CD4-positive, alpha-beta T cell treated with Interleukin-17A for 1 hour (primary cell): ENCODE measurements at regions not wholly inside any gene's neighbourhood (a gene's known extent, or its start where the extent isn't known, plus 50 kb on each side); places are given as distances from the start of the nearest gene placed in this dataset.

Source experiments
- DNase-seq: peaks from one replicate; pipeline ENCODE4 v3.0.0-alpha.2; 2020

DNA sequence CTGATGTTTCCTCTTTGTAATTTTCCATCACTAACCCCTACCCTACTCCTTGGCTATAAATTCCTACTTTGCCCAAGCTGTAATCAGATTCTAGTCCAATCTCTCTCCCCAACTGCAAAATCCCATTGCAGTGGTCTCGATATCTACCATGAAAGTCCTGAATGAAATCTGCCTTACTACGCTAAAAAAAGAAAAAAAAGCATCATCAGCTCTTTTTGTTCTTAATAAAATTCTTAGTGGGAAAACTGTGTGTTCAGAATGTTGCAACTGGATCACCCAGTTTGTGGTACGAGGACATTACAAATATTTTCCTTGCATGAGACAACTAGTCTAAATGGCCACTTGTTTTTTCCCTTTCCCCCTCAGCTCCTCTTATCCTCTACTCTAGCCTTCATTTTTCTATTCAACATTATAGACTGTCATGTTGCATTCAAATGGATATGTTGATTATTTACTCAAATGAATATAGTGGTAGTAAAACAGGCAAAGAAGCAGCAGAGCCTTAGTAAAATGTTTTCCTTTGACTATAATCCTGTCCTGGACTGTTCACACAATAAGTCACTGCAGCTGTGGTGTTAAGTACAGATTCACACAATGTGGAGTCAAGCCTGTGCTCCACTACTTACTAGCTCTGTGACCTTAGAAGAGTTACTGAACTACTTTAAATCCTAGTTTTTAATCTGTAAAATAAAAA is 527.1 kb upstream of the MARCKS start:
- DNase-seq: no peak

DNA sequence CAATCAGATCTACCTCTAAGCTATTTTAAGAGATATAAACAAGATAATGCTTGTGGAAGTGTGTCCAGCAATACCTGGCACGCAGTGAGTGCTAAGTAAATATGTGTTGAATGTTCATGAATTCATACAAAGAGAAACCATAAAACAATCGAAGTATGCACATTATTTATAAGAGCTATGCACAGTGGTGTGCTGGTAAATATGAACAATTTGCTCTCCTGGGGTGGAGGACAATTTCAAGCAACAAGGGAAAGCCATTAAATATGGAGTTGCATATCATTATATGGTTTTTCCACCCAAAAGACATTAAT is 526.6 kb upstream of the MARCKS start:
- DNase-seq: no peak

DNA sequence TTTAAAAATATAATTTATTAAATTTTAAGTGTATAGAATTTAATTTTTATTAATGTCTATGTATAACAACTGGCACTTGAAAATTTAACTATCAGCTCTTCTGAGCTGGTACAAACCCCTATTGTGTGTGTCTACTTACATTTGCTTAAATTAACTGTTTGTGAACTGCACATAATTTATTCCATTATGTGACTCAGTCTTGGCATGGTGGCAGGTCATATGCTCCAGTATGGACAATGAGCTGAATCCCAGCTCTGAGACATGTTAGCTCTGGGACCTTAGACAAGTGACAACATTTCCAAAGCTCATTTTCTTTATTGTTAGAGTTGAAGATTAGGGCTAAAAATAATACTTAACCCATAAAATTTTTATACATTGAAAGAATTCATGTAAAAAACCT is 526.1 kb upstream of the MARCKS start:
- DNase-seq: no peak

DNA sequence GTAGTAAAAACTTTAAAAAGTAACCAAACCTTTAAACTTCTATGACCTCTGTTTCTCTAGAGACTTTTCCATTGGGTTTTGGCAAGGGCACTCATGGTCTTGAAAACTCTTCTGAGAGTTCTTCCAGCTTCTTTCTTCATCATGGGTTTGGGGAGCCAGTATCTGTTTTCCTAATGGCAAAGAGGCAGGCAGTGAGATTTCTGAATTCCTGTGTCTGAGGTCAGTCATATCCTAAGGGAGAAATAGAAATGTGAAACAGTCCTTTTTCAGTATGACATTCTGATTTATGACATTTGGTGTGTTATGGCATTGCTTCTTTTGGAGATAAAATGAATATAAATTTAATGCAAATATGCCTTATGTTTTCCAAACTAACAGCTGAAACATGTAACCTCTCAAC is 518.5 kb upstream of the MARCKS start:
- no peak for DNase-seq

DNA sequence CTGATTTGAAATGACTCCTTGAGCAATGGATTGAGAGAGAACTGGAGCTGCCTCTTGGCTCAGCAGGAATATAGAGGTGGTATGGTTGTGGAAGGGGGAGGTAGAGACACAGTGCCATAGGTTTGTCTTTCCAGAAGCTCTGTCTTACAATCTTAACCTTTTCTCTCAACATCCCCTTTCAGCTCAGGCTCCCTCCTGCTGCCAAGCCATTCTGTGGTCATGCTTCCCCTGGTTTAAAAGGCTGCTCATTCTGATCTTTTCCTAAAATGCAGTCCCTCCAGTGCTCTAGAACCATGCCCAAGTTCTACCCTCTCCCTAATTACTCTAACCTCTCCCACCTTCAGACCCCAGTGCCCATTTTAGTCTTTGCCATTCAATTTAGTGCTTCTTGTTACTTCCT is 517.9 kb upstream of the MARCKS start:
- DNase-seq: no peak

DNA sequence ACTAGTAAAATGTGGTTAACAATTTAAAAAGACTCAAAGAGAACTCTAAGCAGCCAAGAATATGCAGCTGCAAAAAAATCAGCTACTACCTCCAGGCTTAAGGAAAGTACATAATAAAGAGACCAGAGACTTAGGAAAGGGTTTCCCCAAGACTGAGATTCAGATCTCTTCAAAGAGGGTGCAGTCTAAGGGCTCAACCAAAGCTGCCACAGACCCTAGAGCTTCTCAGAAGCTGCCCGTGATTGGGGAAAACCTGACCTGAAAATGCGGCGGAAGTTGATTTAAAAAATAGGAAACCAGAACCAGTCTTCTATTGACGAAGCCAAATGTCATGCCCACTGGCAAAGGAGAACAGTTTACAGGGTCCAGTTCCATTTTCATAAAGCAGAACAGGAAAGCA is 516.8 kb upstream of the MARCKS start:
- no peak for DNase-seq

DNA sequence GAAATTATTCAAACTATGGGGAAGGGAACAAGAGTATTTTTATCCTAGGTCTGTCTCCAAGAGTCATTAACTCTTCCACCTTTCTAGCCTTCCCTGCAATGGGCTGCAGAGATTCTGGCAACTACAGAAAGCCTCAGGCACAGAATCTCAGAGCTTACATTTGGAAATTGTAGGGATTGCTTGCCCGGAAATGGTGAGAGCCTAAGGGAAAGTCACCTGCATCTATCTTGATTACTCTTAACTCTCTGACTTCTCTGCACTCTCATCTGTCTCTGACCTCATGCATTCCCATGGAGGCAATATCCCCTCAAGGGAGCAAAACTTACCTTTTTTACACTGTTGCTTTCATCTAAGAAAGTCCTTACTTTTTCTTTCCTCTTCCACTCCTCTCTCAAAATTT is 513.2 kb upstream of the MARCKS start:
- DNase-seq: no peak

DNA sequence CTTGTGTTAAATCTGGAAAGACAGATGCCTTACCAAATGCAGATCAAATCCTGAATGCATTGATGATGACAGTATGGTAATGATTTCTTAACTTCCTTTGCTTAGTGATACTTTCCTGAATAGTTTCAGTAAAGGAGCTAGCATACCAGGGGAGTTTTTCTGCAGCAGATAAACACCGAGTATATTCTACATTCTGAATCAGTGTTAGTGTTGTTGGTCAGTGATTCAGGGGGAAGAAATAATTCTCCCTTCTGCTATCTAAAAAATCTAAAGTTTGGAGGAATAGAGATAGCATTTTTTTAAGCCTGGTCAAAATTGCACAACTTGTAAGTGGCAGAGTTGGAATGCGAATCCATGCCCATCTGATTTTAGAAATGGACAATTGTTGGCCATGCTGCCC is 512.2 kb upstream of the MARCKS start:
- no peak for DNase-seq

DNA sequence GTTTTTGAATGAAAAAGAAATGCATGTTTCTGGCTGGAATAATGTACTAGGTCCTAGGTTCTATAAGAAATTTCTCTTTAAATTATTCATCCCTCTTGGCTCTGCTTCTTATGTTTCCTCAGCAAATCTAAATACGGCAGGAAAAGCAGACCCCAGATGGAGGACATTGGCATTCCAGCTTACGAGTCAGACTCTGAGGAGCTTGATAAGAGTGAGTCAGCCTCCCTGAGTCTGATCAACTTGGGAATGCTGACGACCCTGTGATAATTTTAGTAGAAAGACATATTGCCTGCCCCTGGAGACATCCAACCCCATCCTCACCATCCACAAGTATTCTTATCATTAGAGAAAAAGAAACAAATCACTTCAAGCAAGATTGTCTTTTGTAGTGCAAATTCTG is 509.7 kb upstream of the MARCKS start:
- no peak for DNase-seq

DNA sequence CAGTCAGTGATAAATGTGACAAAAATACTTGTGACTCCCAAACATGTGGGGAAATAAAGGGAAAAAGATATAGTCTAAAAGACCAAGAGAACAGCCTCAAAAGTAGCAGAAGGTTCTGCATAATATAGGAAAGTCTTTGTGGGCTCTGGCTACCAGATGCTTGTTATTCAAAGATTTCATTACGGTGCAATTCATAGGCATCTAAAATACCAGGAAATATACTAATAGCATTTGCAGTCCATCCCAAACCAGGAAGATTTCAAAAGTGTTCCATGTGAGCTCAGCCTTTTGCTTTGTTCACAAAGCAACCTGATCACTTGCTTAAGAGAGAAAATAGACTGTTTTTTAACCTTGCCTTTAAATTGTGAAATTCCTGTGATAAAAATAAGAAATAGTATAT is 506.7 kb upstream of the MARCKS start:
- DNase-seq: no peak

DNA sequence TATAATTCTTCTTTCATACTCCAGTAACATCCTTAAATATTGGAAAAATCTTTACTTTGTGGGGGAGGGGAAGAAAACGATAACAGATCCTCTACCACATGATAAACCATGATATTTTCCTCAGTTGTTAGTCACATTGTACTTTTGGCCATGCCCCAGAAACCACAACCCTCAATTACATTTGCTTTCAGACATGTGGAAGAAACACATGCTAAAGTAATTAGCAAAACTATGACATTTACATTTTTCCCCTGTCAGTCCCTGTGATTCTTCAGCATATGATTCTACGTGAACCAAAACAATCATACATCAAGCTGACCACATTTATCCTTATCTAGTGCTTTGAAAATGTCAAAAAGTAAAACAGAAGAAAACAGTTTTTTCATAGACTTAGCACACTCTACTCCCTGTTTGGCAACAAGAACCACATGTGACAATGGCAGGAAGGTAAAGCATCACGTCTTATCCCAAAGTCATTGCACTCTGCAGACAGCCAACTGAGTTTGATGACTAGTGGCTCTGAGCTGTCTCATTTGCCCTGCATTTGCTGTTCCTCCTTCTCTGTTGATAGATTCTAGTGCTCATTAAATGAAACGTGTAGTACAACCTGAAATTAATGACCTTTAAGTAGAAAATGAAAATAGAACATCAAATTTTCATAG is 505.8 kb upstream of the MARCKS start:
- no peak for DNase-seq

DNA sequence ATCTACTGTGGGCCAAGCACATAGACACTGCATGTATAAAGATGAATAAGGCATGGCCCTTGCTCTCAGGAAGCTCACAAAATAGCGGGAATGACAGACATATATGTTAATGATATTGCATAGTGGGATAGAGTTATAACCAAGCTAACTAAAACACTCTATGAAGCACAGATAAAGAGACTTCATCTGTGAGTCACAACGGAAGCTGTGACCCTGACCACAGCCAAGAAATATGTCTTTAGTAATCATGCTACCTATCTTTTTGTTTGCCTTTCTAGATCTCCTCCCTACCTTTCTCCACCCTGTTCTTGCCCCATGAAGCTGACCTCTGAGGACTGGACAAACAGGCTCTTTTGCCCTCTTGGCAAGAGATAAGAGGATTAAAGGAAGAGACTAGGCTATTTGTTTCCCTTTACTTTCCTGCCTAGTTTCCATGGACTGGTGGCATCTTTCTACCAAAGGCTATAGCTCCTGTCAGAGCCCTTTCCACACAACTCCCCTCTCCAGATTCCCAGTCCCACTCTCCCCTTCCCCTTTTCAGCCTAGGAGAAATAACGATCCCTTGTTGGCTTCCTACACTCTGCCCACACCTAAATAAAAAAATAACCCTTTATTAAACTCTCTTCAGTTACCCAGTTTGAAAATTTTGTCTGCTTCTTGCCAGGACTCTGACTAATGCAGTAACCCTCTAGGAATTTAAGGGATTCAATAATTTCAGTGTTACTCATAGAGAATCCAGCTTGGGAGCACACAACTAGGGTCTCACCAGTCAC is 504.9 kb upstream of the MARCKS start:
- DNase-seq: no peak

DNA sequence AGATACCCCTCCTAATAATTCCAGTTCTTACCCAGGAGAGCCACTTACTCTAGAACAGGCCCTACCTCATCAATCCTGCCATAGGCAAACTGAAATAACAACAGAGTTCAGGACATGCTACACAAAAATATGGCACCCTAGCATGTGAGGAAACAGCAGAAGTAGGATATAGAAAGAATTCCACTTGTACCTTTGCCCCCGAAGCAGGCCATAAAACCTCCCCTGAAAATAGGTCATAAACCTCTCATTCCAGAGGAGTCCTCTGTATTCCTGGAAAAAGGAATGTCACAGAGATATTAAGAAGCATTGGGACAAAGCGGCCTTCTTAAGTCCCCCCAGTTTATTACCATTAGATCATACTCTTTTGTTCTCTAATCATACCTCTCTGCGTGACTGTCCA is 504.3 kb upstream of the MARCKS start:
- no peak for DNase-seq

DNA sequence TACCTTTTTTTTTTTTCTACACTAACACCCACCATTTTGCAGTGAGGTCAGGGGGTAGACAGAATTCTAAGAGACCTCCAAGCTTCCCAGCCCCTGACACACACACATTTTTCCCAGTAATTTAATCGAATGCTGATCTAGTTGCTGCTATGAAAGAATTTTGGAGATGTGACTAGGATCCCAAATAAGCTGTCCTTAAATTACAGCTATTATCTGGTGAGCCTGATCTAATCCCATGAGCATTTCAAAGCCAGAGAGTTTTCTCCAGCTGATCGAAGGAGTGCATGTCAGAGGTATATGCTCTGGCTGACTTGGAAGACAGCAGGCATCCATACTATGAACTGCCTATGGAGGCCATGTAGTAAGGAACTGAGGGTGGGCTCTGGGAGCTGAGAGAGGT is 503.8 kb upstream of the MARCKS start:
- no peak for DNase-seq

DNA sequence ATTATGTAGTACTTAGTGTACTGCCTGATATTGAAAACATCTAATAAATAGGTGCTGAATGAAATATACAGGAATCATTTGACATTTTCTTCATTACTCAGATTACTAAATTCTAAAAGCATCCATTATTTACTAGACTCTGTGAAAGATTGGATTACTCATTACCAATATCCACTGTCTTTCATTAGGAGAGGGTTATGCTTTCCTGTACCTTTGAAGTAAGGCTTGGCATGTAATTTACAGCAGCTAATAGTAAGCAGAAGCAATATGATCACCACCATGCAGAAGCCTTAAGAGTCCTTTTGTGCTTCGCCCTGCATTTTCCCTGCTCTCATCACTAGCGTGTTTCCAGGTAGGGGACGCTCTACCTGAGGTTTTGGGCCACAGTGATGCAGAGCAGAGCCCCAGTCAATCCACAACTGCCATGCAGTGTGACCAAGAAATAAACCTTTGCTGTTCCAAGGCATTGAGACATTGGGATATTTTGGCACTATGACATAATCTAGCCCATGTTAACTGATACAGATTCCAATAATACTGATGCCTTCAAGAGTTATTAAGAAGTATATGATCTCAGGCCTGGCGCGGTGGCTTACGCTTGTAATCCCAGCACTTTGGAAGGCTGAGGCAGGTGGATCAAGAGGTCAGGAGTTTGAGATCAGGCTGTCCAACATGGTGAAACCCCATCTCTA is 502.8 kb upstream of the MARCKS start:
- no peak for DNase-seq

DNA sequence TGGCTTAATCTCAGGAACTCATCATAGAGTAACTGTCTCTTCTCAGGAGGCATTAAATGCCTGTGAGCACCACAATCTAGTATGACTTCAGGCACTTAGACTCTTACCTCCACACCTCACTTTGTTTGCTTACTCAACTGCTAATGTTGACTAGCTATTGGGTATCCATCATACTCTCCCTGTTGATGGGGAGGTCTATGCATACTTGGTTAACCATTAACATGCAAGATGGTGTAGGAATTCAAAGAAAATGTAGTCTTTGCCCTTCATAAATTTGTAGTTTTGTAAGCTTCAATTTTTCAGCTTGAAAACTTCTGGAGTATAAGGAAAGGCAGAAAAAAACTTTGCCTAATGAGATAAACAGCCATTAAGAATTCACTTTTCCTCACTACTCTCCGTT is 501.0 kb upstream of the MARCKS start:
- no peak for DNase-seq

DNA sequence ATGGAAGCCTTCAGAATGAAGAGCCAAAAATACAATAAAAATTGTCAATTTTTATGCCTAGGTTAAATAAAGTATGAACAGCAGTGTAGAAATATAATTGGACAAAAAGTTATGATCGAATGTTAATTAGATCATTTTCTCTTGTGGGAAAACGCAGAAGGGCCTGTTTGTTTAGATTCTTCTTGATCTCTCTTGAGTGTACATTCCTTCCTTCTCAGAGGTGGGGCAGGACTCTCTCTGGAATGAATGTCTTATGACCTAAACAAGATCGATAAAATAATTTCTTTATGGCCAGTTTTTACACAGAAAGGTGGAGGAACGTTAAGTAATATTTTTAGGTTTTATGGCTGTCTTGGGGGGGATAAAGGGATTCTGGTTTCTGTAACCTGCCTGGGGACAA is 500.1 kb upstream of the MARCKS start:
- DNase-seq: no peak

DNA sequence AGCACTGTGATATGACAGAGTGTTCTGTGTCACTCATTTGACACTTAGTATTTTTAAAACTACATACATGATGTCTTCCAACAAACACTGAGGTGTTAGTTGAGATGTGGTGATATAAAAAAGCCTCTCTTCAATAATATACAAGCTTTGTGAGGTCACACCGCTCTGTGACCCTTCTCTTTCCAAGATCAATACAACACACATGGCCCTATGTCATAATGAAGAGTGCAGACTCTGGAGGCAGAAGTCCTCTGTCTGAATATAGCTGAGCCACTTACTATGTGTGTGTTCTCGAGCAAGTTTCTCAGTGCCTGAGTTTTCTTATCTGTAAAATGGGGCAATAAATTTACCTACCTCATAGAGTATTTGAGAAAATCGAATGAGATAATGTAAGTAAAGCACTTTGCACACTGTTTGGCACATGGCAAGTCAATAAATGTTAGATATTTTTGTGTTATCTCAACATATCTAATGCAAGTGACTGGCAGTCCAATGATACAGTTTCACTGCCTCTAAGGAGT is 499.0 kb upstream of the MARCKS start:
- no peak for DNase-seq

DNA sequence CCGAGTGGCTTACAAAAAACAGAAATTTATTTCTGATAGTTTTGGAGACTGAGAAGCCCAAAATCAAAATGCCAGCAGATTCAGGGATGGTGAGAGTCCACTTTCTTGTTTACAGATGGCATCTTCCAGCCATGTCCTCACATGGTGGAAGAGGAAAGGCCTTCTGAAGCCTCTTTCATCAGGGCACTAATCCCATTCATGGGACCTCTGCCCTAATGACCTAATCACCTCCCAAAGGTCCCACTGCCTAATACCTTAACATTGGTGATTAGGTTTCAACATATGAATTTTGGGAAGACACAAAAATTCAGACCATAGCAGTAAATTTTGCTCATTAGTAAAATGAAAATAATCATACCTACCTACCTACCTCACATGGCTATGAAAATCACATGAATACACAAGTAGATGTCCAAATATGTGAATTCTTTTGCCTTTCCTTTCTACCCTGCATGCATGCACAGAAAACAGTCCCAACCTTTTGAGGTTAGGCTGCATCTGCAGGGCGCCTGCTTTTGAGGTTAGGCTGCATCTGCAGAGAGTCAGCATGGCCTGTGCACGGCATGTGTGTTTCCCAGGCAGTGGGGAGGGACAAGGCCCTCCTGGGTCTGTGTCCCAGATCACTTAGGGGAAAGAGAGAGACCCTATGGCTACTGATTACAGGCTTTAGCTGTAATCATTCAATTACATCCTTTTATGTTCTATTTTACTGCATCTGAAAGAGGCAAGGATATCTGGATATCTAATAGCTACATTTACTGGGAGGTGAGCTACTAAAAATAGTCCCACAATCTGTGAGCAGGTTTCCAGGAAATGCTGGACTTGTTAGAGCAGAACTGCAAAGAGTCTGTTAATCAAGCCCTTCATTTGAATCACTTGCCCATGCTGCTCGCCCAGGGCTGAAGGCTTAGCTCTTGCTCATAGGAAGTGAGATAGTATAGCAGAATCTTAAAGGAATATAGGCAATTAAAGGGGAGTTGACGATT is 497.7 kb upstream of the MARCKS start:
- DNase-seq: no peak

DNA sequence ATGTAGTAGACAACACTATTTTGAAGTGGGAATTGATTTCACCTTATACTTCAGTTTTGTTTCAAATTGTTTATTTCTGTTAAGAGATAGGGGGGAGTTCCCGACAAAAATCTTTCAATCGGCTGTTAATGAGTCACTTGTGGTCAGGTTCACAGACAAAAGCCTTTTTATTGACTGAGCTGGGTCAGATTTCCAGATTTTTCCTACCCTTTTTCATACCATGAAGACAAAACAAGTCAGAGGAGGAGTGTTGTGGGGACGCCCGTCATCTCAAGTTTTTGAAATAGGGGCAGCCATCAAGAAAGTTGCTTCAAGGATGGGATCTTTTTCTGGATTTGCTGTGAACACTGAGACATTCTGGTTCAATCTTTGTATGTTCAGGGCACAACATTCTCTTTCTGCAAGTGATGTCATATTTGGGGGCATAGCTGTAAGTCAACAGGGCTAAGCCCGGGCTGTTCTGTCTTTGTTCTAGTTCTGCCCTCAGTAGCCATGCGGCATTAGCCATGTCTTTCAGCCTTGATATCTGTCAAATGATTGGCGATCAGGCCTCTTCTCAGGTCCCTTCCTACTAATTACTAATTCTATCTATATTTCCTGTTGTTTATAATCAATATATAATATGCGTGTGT is 496.0 kb upstream of the MARCKS start:
- no peak for DNase-seq

DNA sequence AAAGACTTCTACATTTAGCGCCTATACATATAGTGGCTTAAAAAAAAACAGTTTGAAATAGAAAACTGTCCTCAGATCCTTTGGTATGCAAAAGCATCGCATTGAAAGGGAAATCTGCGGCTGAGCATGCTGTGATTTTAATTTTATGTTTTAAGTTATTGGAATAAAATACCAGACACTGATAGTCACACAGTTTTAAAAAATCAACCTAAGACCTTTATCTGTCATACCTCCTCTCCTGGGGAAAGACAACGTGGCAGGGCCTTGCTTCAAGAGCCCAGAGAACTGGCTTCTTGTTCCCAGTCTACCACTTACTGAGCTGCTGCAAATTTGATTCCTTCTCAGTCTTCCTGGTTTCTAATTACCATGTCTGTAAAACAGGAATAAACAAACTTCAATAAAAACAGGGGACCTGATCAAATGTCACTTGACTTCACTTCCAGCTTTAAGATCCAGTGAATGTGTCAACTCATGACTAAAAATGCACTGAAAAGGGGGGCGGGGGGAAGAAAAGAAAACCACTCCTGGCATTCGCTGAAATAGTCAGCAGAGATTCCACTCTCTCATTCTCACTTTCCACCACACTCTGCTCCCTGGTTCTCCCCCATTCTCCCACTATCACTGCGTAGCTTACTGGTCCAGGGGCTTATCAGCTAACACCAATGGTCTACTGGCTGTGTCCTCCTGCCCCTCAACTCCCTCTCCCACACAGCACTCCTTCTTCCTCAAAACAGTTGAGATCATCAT is 494.7 kb upstream of the MARCKS start:
- DNase-seq: no peak
